HEK293 (cell line): ENCODE measurements at regions not wholly inside any gene's neighbourhood (a gene's known extent, or its start where the extent isn't known, plus 50 kb on each side); places are given as distances from the start of the nearest gene placed in this dataset.

Experiments
- HOXA7 ChIP-seq: sonication (generic); formaldehyde crosslinking; IDR thresholded peaks from 2 replicates; pipeline ENCODE4 v1.8.1; 2022; ENCODE audit warnings: missing genetic modification reagents, borderline replicate concordance
- INSM2 ChIP-seq: fragments of 450-650 bp; formaldehyde crosslinking; IDR thresholded peaks from 2 replicates; pipeline ENCODE4 v1.5.1; 2016; ENCODE audit warnings: missing biosample characterization, missing genetic modification characterization
- MZF1 ChIP-seq: fragments of 450-650 bp; formaldehyde crosslinking; IDR thresholded peaks from 2 replicates; pipeline ENCODE4 v1.5.1; 2017; ENCODE audit warnings: missing biosample characterization, missing genetic modification characterization, borderline replicate concordance
- PBX3 ChIP-seq: sonication (generic); formaldehyde crosslinking; IDR thresholded peaks from 2 replicates; pipeline ENCODE4 v1.8.1; 2022; ENCODE audit warnings: mild to moderate bottlenecking, moderate library complexity, missing genetic modification reagents
- PRDM6 ChIP-seq: fragments of 450-650 bp; formaldehyde crosslinking; IDR thresholded peaks from 2 replicates; pipeline ENCODE4 v1.5.1; 2017; ENCODE audit warnings: missing biosample characterization, missing genetic modification characterization
- REPIN1 ChIP-seq: fragments of 450-650 bp; formaldehyde crosslinking; IDR thresholded peaks from 2 replicates; pipeline ENCODE4 v1.5.1; 2017; ENCODE audit warnings: missing biosample characterization, missing genetic modification characterization, low read depth
- WT1 ChIP-seq: fragments of 450-650 bp; formaldehyde crosslinking; IDR thresholded peaks from 2 replicates; pipeline ENCODE4 v1.5.1; 2016; ENCODE audit warnings: missing biosample characterization, missing genetic modification characterization
- ZBTB10 ChIP-seq: fragments of 450-650 bp; formaldehyde crosslinking; IDR thresholded peaks from 2 replicates; pipeline ENCODE4 v1.5.1; 2016; ENCODE audit warnings: missing biosample characterization, missing genetic modification characterization
- ZBTB26 ChIP-seq: fragments of 450-650 bp; formaldehyde crosslinking; optimal IDR thresholded peaks from 2 replicates; pipeline ENCODE3; 2016; ENCODE audit warnings: missing biosample characterization, mild to moderate bottlenecking, missing genetic modification characterization
- ZBTB7A ChIP-seq: fragments of 450-650 bp; formaldehyde crosslinking; IDR thresholded peaks from 2 replicates; pipeline ENCODE4 v1.5.1; 2016; ENCODE audit warnings: low read depth, missing biosample characterization, missing genetic modification characterization
- ZBTB8A ChIP-seq: fragments of 450-650 bp; formaldehyde crosslinking; IDR thresholded peaks from 2 replicates; pipeline ENCODE4 v1.5.1; 2016; ENCODE audit warnings: missing biosample characterization, missing genetic modification characterization
- ZEB2 ChIP-seq: fragments of 450-650 bp; formaldehyde crosslinking; IDR thresholded peaks from 2 replicates; pipeline ENCODE4 v1.5.1; 2016; ENCODE audit warnings: missing biosample characterization, missing genetic modification characterization
- ZFP41 ChIP-seq: fragments of 450-650 bp; formaldehyde crosslinking; IDR thresholded peaks from 2 replicates; pipeline ENCODE4 v1.5.1; 2016; ENCODE audit warnings: missing biosample characterization, missing genetic modification characterization, borderline replicate concordance
- ZNF155 ChIP-seq: fragments of 450-650 bp; formaldehyde crosslinking; IDR thresholded peaks from 2 replicates; pipeline ENCODE4 v1.5.1; 2016; ENCODE audit warnings: missing biosample characterization, missing genetic modification characterization
- ZNF366 ChIP-seq: fragments of 450-650 bp; formaldehyde crosslinking; conservative IDR thresholded peaks from 2 replicates; pipeline ENCODE4 v1.5.1; 2016; ENCODE audit warnings: missing biosample characterization, missing genetic modification characterization
- ZNF423 ChIP-seq: fragments of 450-650 bp; formaldehyde crosslinking; IDR thresholded peaks from 2 replicates; pipeline ENCODE4 v1.5.1; 2016; ENCODE audit warnings: missing biosample characterization, missing genetic modification characterization
- ZNF501 ChIP-seq: fragments of 450-650 bp; formaldehyde crosslinking; IDR thresholded peaks from 2 replicates; pipeline ENCODE4 v1.5.1; 2016; ENCODE audit warnings: missing biosample characterization, missing genetic modification characterization
- ZNF510 ChIP-seq: fragments of 450-650 bp; formaldehyde crosslinking; IDR thresholded peaks from 2 replicates; pipeline ENCODE4 v1.5.1; 2018; ENCODE audit warnings: mild to moderate bottlenecking, missing genetic modification characterization, missing biosample characterization; ENCODE audit not compliant: insufficient replicate concordance
- ZNF580 ChIP-seq: fragments of 450-650 bp; formaldehyde crosslinking; IDR thresholded peaks from 2 replicates; pipeline ENCODE4 v1.5.1; 2016; ENCODE audit warnings: missing biosample characterization, missing genetic modification characterization
- ZNF596 ChIP-seq: fragments of 450-650 bp; IDR thresholded peaks from 2 replicates; pipeline ENCODE4 v1.5.0; 2018; ENCODE audit warnings: missing biosample characterization, mild to moderate bottlenecking, missing genetic modification characterization, moderate library complexity
- ZNF610 ChIP-seq: fragments of 450-650 bp; formaldehyde crosslinking; IDR thresholded peaks from 2 replicates; pipeline ENCODE4 v1.5.1; 2016; ENCODE audit warnings: missing biosample characterization, missing genetic modification characterization, borderline replicate concordance
- ZNF626 ChIP-seq: fragments of 450-650 bp; sonication (Bioruptor Pico); formaldehyde crosslinking; IDR thresholded peaks from 2 replicates; pipeline ENCODE4 v1.5.1; 2018; ENCODE audit warnings: missing biosample characterization, missing genetic modification characterization, inconsistent platforms
- ZNF629 ChIP-seq: fragments of 450-650 bp; formaldehyde crosslinking; IDR thresholded peaks from 2 replicates; pipeline ENCODE4 v1.5.1; 2017; ENCODE audit warnings: missing biosample characterization, missing genetic modification characterization
- ZNF692 ChIP-seq: fragments of 450-650 bp; formaldehyde crosslinking; IDR thresholded peaks from 2 replicates; pipeline ENCODE4 v1.5.1; 2016; ENCODE audit warnings: missing biosample characterization, missing genetic modification characterization
- ZNF704 ChIP-seq: fragments of 450-650 bp; formaldehyde crosslinking; IDR thresholded peaks from 2 replicates; pipeline ENCODE4 v1.5.1; 2016; ENCODE audit warnings: missing biosample characterization, missing genetic modification characterization
- ZNF776 ChIP-seq: fragments of 450-650 bp; formaldehyde crosslinking; IDR thresholded peaks from 2 replicates; pipeline ENCODE4 v1.5.0; 2017; ENCODE audit warnings: missing biosample characterization, missing genetic modification characterization, borderline replicate concordance
- ZSCAN4 ChIP-seq: fragments of 450-650 bp; formaldehyde crosslinking; IDR thresholded peaks from 2 replicates; pipeline ENCODE4 v1.5.1; 2017; ENCODE audit warnings: missing biosample characterization, missing genetic modification characterization

GRCh38 chr6:150528648-150529285, 70.9 kb upstream of the PLEKHG1 start (continued):
- no peak for TF ChIP-seq REPIN1 (tag by site-specific recombination)
- no peak for TF ChIP-seq ZNF510 (tag by site-specific recombination)
- no peak for TF ChIP-seq ZNF155 (tag by site-specific recombination)
- no peak for TF ChIP-seq ZNF610 (tag by site-specific recombination)
- TF ChIP-seq ZEB2 (tag by site-specific recombination), result peak; percentile 44
- TF ChIP-seq ZNF626 (tag by site-specific recombination), result no peak
- no peak for TF ChIP-seq ZNF596
- TF ChIP-seq ZSCAN4 (tag by site-specific recombination), result no peak
- TF ChIP-seq ZNF501 (tag by site-specific recombination), result no peak
- TF ChIP-seq ZNF423 (tag by site-specific recombination), result no peak
- no peak for TF ChIP-seq ZBTB10 (tag by site-specific recombination)
- TF ChIP-seq ZNF704 (tag by site-specific recombination), result no peak
- no peak for TF ChIP-seq HOXA7 (CRISPR knock-in tag)
- TF ChIP-seq ZBTB7A, result no peak
- TF ChIP-seq ZNF692 (tag by site-specific recombination), result no peak
- 0 out of 2 replicates have a peak, but pooled peaks have one; percentile 23 for TF ChIP-seq MZF1 (tag by site-specific recombination)
- no peak for TF ChIP-seq PRDM6 (tag by site-specific recombination)
- TF ChIP-seq ZNF629 (tag by site-specific recombination), result no peak
- TF ChIP-seq ZNF366, result no peak
- TF ChIP-seq ZNF776 (tag by site-specific recombination), result no peak
- TF ChIP-seq INSM2 (tag by site-specific recombination), result no peak
- TF ChIP-seq WT1 (tag by site-specific recombination), result 0 out of 2 replicates have a peak, but pooled peaks have one; percentile 41
- TF ChIP-seq ZNF580 (tag by site-specific recombination), result no peak
- no peak for TF ChIP-seq PBX3 (CRISPR knock-in tag)
- no peak for TF ChIP-seq ZFP41 (tag by site-specific recombination)
- TF ChIP-seq ZBTB26 (tag by site-specific recombination), result no peak
- TF ChIP-seq ZBTB8A (tag by site-specific recombination), result peak; percentile 17; the same call in 1 of the 2 replicates
